NCI-H1930 (cell line): ENCODE measurements at regions not wholly inside any gene's neighbourhood (a gene's known extent, or its start where the extent isn't known, plus 50 kb on each side); places are given as distances from the start of the nearest gene placed in this dataset.
"Not testable (repeated sequence)": the region's sequence is repeated elsewhere in the genome, so short reads cannot be mapped to it uniquely, and the experiment has no call there.

Source experiments
- DNase-seq, 2 experiments: peaks; one replicate each; lab custom pipeline; 2025; lab: John Stamatoyannopoulos, UW

GRCh38 chr22:44650806-44651205 is 51.2 kb upstream of the PRR5 start:
- no peak for DNase-seq

GRCh38 chr22:44648821-44649565 is 53.0 kb upstream of the PRR5 start:
- DNase-seq = no peak

GRCh38 chr22:44648085-44648820 is 53.8 kb upstream of the PRR5 start:
- no peak for DNase-seq

GRCh38 chr22:44647141-44647540 is 54.9 kb upstream of the PRR5 start:
- no peak for DNase-seq

DNA sequence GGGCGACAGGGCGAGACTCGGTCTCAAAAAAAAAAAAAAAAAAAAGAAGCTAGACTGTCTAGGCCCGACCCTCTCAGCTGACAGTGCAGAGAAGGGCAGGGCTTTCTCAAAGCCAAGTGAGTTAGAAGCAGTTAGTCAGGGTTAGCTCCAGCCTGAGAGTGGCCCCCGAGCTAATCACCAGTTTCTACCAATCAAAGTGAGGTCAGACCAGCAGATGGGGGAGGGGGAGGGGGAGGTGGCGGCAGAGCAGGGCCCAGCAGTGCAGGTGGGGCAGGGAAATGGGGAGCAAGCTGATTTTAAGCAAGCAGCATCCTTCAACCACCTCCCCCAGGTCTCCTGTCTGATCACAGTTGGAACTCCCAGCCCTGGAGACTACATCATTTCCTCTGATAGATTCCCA is 55.3 kb upstream of the PRR5 start:
- no peak for DNase-seq

DNA sequence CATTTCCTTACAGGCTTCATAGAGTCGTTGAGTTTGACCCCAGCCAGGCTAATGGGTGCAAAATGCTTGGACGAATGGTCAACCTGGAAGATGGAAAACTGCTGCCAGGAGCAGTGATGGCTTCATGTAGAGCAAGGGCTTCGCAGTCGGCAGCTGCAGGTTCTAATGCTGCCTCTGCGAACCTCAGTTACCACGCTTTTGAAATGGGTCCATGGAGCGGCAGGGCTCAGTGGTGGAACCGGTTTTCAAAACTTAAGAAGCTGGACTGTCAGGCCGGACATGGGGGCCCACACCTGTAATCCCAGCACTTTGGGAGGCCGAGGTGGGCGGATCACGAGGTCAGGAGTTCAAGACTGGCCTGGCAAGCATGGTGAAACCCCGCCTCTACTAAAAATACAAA is 55.9 kb upstream of the PRR5 start:
- DNase-seq = no peak

- DNase-seq = no peak
These were observed 56.5 kb upstream of the PRR5 start for GRCh38 chr22:44645531-44645930.

GRCh38 chr22:44645083-44645482 is 56.9 kb upstream of the PRR5 start:
- no peak for DNase-seq

GRCh38 chr22:44643526-44644101 is 58.4 kb upstream of the PRR5 start:
- DNase-seq = not testable (repeated sequence)

GRCh38 chr22:44642096-44642644 is 59.8 kb upstream of the PRR5 start:
- no peak for DNase-seq

GRCh38 chr22:44640618-44641155 is 61.3 kb upstream of the PRR5 start:
- no peak for DNase-seq

GRCh38 chr22:44639891-44640617 is 62.0 kb upstream of the PRR5 start:
- DNase-seq = no peak

GRCh38 chr22:44638971-44639760 is 62.8 kb upstream of the PRR5 start:
- DNase-seq = no peak

DNA sequence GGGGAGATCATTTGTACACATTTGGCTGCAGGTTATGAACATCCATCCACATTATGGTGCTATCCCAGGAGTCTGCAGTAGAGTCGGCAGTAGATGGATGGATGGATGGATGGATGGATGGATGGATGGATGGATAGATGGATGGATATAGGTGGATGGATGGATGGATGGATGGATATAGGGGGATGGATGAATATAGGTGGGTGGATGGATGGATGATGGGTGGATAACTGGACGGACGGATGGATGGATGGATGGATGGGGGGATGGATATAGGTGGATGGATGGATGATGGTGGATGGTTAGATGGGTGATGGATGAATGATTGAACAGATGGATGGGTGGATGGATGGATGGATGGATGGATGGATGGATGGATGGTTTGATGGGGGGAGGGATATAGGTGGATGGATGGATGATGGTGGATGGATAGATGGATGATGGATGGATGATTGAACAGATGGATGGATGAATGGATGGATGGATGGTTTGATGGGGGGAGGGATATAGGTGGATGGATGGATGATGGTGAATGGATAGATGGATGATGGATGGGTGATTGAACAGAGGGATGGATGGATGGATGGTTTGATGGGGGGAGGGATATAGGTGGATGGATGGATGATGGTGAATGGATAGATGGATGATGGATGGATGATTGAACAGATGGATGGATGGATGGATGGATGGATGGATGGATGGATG is 65.3 kb upstream of the PRR5 start:
- not testable (repeated sequence) for DNase-seq

DNA sequence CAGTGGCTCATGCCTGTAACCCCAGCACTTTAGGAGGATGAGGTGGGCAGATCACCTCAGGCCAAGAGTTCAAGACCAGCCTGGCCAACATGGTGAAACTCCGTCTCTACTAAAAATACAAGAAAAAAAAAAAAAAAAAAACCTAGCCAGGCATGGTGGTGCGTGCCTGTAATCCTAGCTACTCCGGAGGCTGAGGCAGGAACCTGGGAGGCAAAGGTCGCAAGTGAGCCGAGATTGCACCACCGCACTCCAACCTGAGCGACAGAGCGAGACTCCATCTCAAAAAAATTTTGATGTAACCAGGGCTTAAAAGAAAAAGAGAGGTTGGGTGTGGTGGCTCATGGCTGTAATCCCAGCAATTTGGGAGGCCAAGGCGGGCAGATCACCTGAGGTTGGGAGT is 66.4 kb upstream of the PRR5 start:
- DNase-seq = not testable (repeated sequence)

DNA sequence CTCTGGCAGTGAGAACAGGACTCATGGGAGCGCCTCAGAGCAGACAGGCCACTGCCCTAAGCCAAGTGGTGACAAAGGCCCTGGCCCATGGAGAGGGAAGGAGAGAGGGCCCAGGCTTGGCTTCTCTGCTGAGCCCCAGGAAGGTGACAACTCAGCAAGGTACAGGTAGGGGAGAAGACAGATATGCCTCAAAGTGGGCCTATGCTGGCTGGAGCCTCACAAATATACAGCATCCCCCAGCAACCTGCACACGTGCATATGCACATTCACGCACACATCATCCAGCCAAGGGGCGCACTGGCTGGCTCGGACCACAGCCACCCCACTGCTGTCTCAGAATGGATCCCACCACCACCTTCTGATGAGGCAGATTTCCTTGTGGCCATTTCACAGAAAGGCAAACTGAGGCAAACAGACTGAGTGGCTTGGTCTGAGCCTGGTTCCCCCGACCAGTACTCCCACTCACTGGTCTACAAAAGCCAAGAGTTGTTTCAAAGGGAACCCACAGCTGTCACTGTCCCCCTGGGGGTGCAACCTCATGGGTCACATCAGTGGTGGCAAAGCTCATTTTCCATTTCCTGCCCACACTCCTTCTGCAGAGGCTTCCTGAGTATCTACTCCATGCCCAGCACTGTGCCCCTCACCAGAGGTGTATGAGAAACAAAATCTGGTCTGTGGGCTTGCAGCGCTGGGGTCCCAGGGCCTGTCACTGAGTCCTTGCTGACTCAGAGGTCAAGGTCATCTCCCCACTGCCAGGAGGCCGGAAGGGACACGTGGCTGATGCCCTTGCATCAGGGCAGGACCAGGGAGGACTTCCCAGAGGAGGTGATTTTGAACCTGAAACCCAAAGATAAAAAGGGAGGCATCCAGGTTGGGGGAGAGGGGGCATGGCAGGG is 67.3 kb upstream of the PRR5 start:
- no peak for DNase-seq

GRCh38 chr22:44633647-44634046 is 68.4 kb upstream of the PRR5 start:
- DNase-seq = no peak

DNA sequence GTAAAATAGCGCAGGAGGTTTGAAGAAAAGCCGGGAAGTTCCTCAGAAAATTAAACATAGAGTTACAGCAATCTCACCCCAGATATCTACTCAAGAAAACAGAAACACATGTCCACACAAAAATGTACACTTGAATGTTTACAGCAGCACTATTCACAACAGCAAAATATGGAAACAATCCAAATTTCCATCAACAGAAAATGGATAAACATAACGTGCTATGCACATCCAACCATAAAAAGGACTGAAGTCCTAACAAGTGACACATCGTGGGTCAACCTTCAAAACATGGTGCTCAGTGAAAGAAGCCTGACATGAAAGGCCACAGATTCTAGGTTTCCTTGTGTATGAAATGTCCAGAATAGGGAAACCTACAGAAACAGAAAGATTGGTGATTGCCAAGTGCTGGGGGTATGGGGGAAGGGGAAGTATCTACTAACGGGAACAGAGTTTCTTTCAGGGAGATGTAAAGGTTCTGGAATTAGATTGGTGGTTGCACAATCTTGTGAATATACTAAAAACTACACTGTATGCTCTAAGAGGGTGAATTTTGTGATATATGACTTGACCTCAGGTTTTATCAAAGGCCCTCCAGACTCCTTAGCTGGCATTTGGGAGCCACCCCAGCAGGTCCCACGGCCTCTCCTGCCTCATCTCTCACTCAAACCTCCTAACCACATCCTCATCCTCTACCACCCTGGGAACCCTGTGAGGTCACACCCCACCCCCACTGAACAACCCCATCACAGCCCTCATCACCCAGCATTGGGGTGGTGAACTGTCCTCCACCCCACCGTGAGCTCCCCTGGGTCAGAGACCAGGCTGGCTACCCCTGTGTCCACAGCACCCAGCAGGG is 69.2 kb upstream of the PRR5 start:
- no peak for DNase-seq
